ENCODE measurements at regions not wholly inside any gene's neighbourhood (a gene's known extent, or its start where the extent isn't known, plus 50 kb on each side); places are given as distances from the start of the nearest gene placed in this dataset.

GRCh38 chr5:90112033-90112692, 297.4 kb downstream of the CETN3 start:
- no peak for TF ChIP-seq POLR2A (IDR thresholded peaks at IDR 0.05; ENCODE audit: low read depth, low read length)
- no peak for TF ChIP-seq POLR2AphosphoS5 (IDR thresholded peaks at IDR 0.05; ENCODE audit: low read depth, low read length)
- no peak for TF ChIP-seq POU2F2 (IDR thresholded peaks at IDR 0.05; ENCODE audit: low read depth, low read length)
- no peak for TF ChIP-seq TAF1 (IDR thresholded peaks at IDR 0.05; ENCODE audit: low read depth, low read length)
